ENCODE measurements at regions not wholly inside any gene's neighbourhood (a gene's known extent, or its start where the extent isn't known, plus 50 kb on each side); places are given as distances from the start of the nearest gene placed in this dataset.
A peak's percentile ranks its signal among the peaks of the same experiment; 100 is the strongest.
"Not testable (repeated sequence)": the region's sequence is repeated elsewhere in the genome, so short reads cannot be mapped to it uniquely, and the experiment has no call there.

- no peak for DNase-seq
These were observed 58.0 kb upstream of the SLC25A48 start for GRCh38 chr5:135776457-135776856.

DNA sequence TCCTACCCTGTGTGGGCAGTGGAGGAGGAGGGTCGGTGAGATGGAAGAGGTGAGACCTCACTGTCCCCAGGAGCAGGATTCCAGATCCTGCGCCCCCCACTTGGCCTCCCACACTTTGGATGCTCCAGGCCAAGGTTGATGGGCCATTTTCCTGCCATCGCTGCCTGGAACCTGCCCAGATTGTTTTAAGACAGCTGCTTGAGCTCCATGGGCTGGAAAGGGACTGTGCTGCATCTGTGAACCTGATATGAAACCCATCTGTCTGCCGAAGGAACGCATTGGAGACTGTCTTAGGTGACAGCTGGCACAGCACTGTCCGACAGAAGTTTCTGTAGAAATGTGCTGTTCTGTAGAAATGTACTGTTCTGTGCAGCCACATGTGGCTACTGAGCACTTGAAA is 72.7 kb upstream of the SLC25A48 start:
- no peak for DNase-seq

DNA sequence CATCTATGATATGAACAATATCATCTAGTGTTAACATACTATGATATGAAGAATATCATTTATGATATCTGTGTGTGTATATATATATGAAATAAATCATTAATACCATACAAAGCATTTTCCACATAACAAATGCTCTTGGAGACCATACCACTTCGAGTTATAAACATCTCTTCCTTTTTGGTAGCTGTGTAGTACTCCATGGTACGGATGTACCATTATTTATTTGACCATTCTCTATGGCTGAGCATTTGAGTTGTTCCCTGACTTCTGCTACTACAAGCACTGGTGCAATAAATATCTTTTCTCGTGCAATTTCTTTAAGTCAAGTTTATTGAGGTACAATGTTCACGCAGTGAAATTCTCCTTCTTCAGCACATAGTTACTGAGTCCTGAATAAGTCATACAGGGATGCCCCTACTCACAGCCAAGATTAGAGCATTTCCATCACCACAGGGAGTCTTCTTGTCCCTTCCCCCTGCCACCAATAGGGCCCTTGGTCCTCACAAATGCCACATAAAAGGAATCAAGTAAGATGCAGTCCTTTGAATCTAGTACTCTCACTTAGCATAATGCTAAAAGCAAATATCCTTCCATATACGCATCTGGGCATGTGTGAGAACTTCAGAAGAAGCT is 75.2 kb upstream of the SLC25A48 start:
- no peak for DNase-seq

DNA sequence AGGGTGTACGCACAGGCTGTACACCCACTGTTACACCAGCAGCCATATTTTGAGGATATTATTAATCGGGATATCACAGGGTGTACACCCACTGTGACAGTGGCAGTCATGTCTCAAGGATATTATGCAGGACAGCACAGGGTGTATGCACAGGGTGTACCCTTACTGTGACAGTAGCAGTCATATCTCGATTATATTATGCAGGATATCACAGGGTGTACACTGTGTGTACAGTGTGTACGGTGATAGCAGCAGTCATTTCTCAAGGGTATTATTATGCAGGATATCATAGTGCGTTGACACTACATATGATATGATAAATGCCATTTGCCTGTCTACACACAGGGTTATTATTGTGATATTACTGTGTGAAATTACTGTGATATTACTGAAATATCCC is 80.5 kb upstream of the SLC25A48 start:
- DNase-seq = no peak

GRCh38 chr5:135750506-135750905 is 84.0 kb upstream of the SLC25A48 start:
- DNase-seq = no peak

DNA sequence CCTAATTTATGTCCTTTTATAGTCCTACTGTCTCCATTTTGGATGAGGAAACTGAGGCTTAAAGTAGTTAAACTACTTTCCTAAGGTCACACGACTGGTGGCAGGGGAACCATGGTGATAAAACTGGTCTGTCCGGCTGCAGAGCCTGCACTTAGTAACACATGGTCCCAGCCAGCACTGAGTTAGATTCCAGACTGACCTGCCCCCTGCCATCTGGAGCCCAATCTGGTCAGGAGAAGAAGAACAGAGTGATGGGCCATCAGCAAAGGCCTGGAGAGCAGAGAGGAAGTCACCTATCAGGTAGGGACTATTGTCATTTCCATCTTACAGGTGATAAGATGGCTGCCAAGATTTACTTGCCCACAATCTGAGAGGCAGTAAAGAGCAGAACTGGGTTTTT is 86.6 kb upstream of the SLC25A48 start:
- no peak for DNase-seq

DNA sequence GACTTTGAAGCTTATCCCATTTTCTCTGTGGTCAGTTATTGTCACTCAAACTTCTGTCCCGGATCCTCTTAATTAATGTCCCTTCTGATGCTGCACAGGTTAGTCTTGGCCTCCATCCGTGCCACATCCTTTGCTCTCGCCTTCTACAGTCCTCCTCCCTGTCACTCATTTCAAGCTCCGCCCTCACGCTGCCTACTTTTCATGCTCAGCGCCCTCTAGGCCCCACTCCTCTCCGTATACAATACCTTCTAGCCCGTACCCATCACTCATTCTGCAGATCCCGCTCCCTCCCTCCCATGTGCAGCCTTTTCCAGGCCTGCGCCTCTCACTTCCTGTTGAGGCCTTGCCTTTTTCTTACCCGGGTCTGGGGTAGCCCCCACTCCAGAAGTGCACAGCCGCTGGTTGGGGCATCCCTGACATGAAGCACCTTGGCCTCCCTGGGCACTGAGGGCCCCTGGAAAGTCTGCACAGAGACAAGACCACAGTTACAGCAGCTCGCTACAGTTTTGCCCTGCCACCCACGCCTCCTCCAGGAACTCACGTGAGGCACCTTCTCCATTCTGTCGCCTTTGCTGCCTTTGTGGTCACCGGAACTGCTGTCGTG is 88.5 kb upstream of the SLC25A48 start:
- DNase-seq = no peak

DNA sequence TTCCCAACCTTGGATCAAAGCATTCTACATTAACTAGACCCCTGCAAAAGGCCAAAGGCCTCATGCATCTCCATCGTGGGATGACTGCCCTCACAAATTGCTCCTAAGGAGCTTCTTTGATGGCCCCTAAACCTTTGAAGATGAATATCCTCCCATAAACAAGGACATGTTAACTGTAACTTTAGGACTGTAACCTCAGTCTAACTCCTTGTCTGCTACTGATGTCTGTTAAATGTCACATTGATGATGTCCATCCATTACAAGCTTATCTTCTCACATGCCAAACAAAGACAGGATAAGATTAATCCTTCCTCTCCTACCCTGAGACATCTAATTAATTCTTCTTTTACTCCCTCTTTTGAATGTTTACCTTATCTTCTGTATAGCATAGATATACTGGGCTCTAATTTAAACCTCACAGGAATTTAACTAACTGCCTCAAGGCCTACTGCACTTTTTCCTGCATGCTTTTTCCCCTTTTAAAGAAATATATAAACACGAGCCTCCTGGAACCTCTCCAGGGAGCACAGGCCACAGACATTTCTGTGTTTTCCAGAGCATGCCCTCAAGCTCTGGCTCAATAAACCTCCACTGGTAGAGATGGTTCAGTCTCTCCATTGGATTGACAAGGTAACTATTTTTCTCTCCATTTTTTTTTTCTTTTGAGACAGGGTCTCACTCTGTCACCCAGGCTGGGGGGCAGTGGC is 90.6 kb upstream of the SLC25A48 start:
- no peak for DNase-seq

DNA sequence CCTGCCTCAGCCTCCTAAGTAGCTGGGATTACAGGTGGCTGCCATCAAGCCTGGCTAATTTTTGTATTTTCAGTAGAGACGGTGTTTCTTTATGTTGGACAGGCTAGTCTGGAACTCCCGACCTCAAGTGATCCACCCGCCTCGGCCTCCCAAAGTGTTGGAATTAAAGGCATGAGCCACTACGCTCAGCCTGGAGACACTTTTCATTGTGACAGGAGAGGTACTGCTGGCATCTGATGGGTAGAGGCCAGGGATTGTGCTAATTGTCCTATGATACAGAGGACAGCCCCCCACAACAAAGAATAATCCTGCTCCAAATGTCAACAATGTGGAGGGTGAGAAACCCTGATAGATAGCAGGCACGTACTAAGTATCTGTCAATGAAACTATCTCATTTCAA is 91.3 kb upstream of the SLC25A48 start:
- DNase-seq = no peak

GRCh38 chr5:135742240-135742639 is 92.2 kb upstream of the SLC25A48 start:
- not testable (repeated sequence) for DNase-seq

GRCh38 chr5:135741040-135741439 is 93.4 kb upstream of the SLC25A48 start:
- DNase-seq = no peak

DNA sequence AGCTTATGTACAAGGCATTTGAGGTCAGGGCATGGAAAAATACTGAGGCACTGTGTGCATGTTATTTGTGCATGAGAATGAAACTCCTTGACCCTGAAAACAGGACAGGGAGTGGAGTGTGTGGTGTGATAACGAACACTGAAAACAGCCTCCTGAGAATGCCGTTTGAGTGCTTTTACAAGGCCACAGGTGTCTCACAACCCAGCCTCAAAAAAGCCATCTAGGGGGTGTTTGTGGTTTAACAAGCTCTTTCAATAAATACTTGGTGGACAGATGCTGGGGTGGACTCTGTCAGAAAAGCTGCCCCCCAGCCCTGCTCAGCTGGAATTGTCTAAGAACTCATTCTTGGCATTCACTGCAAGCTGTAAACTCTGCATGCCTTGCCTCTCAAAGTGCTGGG is 94.0 kb upstream of the SLC25A48 start:
- no peak for DNase-seq

DNA sequence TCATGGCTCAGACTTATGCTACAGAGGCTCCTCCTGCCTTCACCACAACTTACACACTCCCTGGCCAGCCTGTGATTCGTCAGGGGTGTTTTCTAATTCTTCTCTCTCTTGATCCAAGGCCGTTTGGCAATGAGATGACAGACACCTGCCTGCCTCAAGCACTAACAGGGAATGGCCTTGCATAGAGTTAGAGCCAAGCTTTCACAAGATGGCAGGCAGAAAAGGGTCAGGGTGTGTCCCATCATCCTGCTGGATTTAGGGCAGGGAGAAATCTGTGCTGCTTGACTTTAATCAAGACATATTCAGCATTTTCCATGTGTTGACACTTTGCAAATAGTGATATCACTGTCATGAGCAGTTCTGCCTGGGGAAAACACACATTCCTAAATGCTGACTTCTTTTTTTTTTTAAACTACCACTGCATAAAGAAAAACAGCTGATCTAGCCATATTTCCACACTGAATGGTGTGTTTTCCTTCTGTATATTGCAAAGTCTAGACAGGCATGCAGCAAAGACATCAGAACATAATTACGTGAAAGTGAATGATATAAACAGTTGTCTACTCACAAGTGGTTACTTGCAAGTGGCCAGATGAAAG is 95.0 kb upstream of the SLC25A48 start:
- no peak for DNase-seq

- DNase-seq = no peak
These were observed 95.9 kb upstream of the SLC25A48 start for GRCh38 chr5:135738564-135738875.

DNA sequence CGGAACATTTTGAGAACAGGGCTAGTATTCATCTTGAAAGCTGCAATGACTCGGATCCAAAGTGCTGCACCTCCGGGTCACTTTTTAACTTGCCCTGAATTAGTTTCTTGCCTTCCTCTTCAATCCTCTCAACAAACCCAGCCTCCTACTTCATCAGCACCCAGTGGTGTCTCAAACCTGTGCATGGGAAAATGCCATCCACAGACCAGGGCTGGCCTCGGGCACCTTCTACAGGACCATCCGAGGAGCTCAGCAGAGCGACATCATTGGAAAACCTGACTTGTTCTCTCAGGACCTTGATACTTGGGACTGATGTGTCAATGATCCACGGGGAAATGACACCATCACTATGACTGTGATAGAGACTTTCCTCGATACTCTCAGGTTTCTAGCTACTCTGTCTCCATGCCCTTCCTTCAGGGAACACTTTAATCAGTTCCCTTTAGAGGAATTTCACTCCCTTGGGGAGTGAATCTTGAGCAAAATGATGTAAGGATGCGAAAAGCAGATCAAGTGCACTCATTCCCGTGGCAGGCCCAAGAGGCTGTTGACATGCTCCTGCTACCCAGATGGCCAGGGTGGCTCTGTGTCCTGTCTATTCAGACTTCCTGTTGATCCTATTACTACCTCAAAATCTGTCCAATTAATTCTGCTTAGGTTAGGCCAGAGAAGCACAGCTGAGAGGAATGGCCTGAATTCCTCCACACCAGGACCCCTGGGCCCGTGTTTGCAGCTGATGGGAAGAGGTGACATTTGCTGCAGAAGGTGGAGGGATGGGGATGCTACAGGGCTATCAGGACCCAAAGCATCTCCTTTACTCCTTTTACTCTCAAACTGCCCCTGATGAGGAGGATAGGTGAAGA is 96.5 kb upstream of the SLC25A48 start:
- DNase-seq = no peak

GRCh38 chr5:135736952-135737351 is 97.5 kb upstream of the SLC25A48 start:
- DNase-seq = not testable (repeated sequence)

DNA sequence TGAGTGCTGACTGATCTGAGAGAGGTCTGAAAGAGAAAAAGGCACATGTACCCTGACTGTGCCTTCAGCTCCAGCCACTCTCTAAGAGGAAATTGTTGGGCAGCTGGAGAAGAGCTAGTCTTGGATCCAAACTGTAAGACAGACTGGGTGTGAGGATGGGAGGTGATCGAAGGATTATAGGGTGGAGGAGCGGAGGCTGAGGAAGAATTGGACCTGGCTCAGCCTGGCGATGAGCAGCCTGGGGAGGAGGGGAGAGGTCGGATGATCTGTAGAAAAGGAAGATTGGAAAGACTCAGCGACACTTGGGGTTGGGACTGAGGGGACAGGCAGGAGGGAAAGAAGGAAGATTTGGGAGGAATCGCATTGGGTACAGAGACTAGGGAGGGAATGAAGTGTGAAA is 98.6 kb upstream of the SLC25A48 start:
- no peak for DNase-seq

GRCh38 chr5:135734956-135735355 is 99.5 kb upstream of the SLC25A48 start:
- not testable (repeated sequence) for DNase-seq

DNA sequence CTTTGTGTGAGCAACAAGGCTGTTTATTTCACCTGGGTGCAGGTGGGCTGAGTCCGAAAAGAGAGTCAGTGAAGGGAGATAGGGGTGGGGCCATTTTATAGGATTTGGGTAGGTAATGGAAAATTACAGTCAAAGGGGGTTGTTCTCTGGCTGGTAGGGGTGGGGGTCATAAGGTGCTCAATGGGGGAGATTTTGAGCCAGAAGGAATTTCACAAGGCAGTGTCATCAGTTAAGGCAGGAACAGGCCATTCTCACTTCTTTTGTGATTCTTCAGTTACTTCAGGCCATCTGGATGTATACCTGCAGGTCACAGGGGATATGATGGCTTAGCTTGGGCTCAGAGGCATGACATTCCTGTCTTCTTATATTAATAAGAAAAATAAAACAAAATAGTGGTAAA is 103.4 kb upstream of the SLC25A48 start:
- not testable (repeated sequence) for DNase-seq

GRCh38 chr5:135730161-135730560 is 104.3 kb upstream of the SLC25A48 start:
- not testable (repeated sequence) for DNase-seq

DNA sequence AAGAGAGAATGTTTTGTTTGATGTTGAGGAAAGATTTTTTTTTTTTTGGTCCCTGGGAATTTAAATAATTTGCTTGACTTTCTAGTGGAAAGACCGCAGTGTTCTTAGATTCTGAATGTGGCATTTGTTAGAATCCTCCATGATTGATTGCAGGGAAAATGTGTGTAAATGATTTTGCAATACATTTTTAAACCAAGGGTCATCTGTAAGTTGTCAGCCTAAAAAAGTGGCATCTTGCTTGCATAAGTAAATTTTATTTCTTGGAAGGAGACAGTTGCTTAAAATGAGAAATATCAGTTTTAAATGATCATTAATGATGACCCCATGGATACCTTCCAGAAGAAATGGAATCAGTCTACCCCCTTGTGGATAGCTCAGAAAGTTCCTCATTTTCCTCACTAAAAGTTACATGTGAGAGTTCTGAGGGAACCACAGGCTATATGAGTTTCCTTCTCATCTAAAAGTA is 105.1 kb upstream of the SLC25A48 start:
- peak; percentile 0 for DNase-seq

DNA sequence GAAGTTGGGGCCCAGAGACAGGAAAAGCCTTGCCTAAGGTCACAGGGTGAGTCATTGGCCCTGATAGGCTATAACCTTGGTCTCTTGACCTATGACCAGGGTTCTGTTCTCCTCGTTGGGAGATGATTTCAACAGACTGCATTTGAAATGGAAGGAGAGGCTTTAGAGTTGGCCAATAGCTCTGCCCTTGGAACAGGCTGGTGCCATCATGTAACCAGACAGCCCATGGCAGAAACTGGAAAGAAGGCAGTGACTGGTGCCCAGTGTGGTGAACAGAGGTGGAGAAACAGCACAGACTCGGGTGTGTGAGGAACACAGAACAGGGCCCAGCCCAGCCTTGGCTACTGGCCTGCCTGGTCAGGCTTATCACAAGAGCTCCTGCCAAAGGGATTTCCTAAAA is 109.8 kb upstream of the SLC25A48 start:
- DNase-seq = no peak

DNA sequence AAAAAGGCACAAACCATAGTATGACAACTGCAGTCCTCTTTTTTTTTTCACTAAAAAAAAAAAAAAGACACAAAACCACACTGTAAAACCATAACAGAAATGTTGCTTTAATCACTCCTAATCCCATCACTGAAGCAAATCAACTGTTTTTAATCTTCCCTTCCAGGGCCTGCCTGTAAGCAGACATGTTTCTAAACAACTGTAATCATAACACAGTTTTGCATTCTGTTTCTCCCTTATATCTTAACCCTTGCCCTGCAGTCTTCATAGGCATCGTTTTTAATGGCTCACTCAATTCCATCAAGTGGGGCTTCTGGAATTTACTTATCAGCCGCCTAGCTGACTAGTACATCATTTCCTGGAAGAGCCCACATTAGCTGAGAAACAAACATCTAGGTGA is 111.0 kb upstream of the SLC25A48 start:
- DNase-seq = no peak
